ENCODE measurements at regions not wholly inside any gene's neighbourhood (a gene's known extent, or its start where the extent isn't known, plus 50 kb on each side); places are given as distances from the start of the nearest gene placed in this dataset.
A peak's percentile ranks its signal among the peaks of the same experiment; 100 is the strongest.

DNA sequence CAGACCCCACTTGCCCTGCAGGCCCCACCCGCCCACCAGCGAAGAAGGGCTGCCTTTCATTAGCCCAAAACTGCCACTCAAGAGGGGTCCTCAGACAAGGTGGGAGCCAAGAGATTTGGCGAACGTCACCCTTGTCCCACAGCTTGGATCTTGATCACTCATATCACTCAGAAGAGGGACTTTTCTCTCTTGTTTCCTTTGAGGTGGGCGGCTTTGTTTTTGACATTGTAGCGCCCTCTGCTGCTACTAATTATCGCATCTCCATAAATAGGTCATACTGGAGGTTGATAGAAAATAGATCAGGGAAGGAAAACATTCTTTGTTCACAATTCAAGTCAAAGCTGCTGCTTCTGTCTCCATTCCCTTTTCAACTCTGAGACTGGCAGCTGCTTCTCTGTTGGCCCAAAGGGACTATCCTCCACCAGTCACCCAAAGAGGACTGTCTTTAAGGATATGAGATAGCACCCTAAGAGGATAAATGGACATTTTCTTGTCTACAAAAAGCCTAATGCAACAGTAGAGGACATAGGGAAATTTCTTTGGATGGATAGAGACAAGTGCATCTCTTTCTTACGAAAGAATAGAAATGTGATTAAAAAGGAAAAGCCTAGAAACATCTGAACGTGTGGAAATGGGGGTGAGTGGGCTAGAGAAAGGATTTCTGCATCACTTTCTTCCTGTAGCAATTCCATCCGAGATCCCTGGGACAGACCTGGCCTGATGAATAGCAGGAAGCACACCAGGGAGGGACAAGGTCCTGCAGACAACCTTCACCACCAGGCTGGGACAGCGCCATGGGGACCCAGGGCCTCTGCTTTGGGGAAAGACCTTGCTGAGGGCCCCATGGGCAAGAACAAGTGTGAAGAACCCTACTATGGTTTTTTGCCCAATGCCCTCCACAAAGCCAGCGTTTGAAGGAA lies 115.8 kb downstream of the DAD1 start:
- TF ChIP-seq, protein P1, sequence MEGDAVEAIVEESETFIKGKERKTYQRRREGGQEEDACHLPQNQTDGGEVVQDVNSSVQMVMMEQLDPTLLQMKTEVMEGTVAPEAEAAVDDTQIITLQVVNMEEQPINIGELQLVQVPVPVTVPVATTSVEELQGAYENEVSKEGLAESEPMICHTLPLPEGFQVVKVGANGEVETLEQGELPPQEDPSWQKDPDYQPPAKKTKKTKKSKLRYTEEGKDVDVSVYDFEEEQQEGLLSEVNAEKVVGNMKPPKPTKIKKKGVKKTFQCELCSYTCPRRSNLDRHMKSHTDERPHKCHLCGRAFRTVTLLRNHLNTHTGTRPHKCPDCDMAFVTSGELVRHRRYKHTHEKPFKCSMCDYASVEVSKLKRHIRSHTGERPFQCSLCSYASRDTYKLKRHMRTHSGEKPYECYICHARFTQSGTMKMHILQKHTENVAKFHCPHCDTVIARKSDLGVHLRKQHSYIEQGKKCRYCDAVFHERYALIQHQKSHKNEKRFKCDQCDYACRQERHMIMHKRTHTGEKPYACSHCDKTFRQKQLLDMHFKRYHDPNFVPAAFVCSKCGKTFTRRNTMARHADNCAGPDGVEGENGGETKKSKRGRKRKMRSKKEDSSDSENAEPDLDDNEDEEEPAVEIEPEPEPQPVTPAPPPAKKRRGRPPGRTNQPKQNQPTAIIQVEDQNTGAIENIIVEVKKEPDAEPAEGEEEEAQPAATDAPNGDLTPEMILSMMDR (conservative IDR thresholded peaks at IDR 0.05) = peak; percentile 73
- H3K36me3 Mint-ChIP-seq (ENCODE audit: low read depth) = no peaks in the 10 kb centered on the region
- H3K27me3 Mint-ChIP-seq (ENCODE audit: low read depth) = peaks cover 17% of the 10 kb centered on the region
- H3K4me1 Mint-ChIP-seq = peaks cover 17% of the 10 kb centered on the region
- no peaks in the 10 kb centered on the region for H3K9me3 Mint-ChIP-seq
- H3K4me3 Mint-ChIP-seq = no peak overlapping the region
- peak; percentile 45 for DNase-seq (ENCODE audit: low read depth, low spot score)
- no peak overlapping the region for H3K27ac Mint-ChIP-seq (ENCODE audit: unreplicated experiment)

GRCh38 chr14:22472466-22472865 lies 116.6 kb downstream of the DAD1 start:
- no peaks in the 10 kb centered on the region for H3K9me3 Mint-ChIP-seq
- H3K36me3 Mint-ChIP-seq (ENCODE audit: low read depth) = no peaks in the 10 kb centered on the region
- H3K27ac Mint-ChIP-seq (ENCODE audit: unreplicated experiment) = no peak overlapping the region
- H3K4me1 Mint-ChIP-seq = peaks cover 17% of the 10 kb centered on the region
- H3K4me3 Mint-ChIP-seq = no peak overlapping the region
- TF ChIP-seq, protein P1 (conservative IDR thresholded peaks at IDR 0.05) = no peak
- H3K27me3 Mint-ChIP-seq (ENCODE audit: low read depth) = peaks cover 17% of the 10 kb centered on the region
- DNase-seq (ENCODE audit: low read depth, low spot score) = no peak

DNA sequence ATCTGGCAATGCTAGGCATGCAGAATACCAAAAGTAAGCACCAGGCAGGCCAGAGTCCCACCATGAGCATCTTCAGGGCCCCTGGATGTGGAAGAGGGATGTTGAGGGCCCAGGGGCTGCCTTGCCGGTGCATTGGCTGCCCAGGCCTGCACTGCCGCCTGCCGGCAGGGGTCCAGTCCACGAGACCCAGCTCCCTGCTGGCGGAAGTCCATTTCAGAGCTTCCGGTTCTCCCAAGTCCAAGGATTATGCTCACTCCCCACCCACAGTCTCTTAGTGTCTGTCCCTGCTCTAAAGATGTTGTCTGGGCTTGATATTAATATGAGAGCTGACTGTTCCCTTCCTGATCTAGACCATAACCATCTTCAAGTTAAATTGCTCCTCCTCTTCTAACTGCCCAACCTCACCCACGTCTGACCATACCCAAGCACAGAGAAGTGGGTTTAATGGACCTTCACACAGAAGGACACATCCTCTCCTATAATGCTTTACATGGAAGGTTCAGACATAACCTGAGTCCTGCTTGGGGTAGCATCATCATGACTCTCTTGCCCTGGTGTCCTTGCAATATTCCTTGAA lies 117.4 kb downstream of the DAD1 start:
- DNase-seq (ENCODE audit: low read depth, low spot score) = peak; percentile 44
- Mint-ChIP-seq H3K36me3 (ENCODE audit: low read depth) (no peaks in the 10 kb centered on the region), H3K27me3 (ENCODE audit: low read depth) (peaks cover 12% of the 10 kb centered on the region), H3K4me1 (peaks cover 17% of the 10 kb centered on the region), H3K9me3 (no peaks in the 10 kb centered on the region), H3K4me3 (no peak overlapping the region), H3K27ac (ENCODE audit: unreplicated experiment) (no peak overlapping the region)
- TF ChIP-seq, protein P1 (conservative IDR thresholded peaks at IDR 0.05) = peak; percentile 65

DNA sequence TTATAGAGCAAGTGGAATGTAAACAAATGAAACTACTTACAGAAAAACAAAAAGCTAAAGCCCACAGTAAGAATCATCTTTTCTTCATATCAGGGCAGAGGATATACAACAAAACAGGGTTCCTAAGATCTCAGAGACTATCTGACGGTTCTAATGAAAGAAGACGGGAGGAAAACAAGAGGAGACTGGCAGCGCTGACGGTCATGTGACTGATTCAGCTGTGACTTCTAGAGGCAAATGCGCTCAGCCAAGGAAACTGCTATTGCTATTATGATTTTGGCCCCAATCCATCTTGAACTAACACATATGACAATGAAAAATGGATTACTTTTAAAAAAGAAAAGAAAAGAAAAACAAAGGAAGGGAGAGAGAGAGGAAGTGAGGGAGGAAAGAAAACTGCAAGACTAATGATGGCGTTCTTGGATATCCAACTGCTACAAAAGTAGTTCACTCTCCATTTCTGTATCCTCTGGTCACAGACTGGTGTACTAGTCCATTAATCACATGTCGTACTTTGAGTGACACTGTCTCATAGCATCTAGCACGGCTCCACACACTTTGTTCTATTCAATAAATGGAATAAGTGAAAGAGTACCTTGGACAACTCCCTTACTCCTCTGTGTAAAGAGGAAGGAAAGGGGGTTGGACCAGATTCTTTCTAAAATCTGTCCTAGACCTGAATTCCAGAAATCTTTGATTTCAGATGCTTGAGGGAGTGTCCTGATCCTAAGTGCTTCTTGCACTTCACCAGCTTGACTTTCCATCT lies 119.3 kb downstream of the DAD1 start:
- Mint-ChIP-seq H3K4me1 (peaks cover 24% of the 10 kb centered on the region), H3K4me3 (no peak overlapping the region), H3K27me3 (ENCODE audit: low read depth) (peaks cover 3% of the 10 kb centered on the region), H3K36me3 (ENCODE audit: low read depth) (no peaks in the 10 kb centered on the region), H3K9me3 (no peaks in the 10 kb centered on the region), H3K27ac (ENCODE audit: unreplicated experiment) (no peak overlapping the region)
- DNase-seq (ENCODE audit: low read depth, low spot score) = no peak
- TF ChIP-seq, protein P1 (conservative IDR thresholded peaks at IDR 0.05) = no peak

DNA sequence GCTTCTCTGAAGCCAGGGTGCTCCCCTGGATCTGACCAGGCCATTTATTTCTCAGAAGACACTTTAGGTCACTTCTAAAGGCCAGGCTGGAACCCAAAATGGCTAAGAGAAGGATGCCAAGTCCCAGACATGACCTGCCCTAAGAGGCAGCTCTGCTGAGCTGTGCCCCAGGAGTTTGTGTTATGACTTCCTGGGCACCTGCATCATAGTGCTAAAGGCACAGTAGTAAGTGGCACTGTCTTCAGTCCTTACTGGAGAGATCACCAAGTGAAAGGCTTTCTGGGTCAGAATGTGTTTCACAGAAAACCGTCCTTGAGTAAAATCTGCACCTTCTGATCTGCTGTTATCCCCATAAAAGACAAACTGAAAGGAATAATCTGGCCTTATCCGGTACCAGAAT lies 120.2 kb downstream of the DAD1 start:
- Mint-ChIP-seq H3K27ac (ENCODE audit: unreplicated experiment) (no peak overlapping the region), H3K27me3 (ENCODE audit: low read depth) (peaks cover 3% of the 10 kb centered on the region), H3K9me3 (no peaks in the 10 kb centered on the region), H3K4me1 (peaks cover 24% of the 10 kb centered on the region), H3K36me3 (ENCODE audit: low read depth) (no peaks in the 10 kb centered on the region), H3K4me3 (no peak overlapping the region)
- no peak for DNase-seq (ENCODE audit: low read depth, low spot score)
- TF ChIP-seq, protein P1 (conservative IDR thresholded peaks at IDR 0.05) = no peak

Data from neural crest cell (in vitro differentiated cells).